Memory B cell (primary cell): ENCODE measurements at regions not wholly inside any gene's neighbourhood (a gene's known extent, or its start where the extent isn't known, plus 50 kb on each side); places are given as distances from the start of the nearest gene placed in this dataset.

Experiments
- ATAC-seq: fragments of 150-1000 bp; cut with Tn5 transposase; 2 replicates; pipeline ENCODE4 v1.10.0; 2021; ENCODE audit warnings: low read depth, mild to moderate bottlenecking, moderate library complexity
- DNase-seq, 2 donors: peaks; one replicate each; pipeline ENCODE4 v3.0.0; 2022; ENCODE audit warnings: low spot score in 2 of 2
- H3K27ac Mint-ChIP-seq: one replicate; pipeline ENCODE4 v1.8.0; 2022; ENCODE audit warnings: mild to moderate bottlenecking, moderate library complexity, mixed read lengths
- H3K27me3 Mint-ChIP-seq: one replicate; pipeline ENCODE4 v1.8.0; 2022; ENCODE audit warnings: mixed read lengths
- H3K36me3 Mint-ChIP-seq: one replicate; pipeline ENCODE4 v1.8.0; 2022; ENCODE audit warnings: mild to moderate bottlenecking, mixed read lengths
- H3K4me1 Mint-ChIP-seq: one replicate; pipeline ENCODE4 v1.8.0; 2022; ENCODE audit warnings: mixed read lengths
- H3K4me3 Mint-ChIP-seq: one replicate; pipeline ENCODE4 v1.8.0; 2022; ENCODE audit warnings: mild to moderate bottlenecking, moderate library complexity, mixed read lengths
- H3K9me3 Mint-ChIP-seq: one replicate; pipeline ENCODE4 v1.8.0; 2022; ENCODE audit warnings: mixed read lengths

DNA sequence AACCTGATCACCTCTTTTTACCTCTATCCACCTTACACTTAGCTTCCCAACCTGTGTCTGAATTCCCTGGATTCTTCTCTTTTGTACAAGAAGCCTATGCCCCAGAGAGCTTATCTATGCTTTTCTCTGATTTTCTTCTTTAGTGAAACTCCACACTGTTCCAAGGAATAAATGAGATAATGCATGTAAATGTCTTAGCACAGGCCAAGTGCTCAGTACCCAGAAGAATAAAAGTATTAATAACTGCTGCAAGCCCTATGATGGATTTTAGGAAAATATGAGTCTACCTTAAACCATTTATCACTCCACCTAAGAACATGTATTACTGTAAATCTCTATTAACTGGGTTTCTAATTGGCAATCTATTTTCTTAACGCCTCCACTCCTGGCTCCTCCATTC is 168.5 kb upstream of the TNC start:
- ATAC-seq (no peak), DNase-seq (no peak)
- Mint-ChIP-seq H3K27ac (no peak overlapping the region), H3K4me3 (no peak overlapping the region), H3K4me1 (peaks cover 3% of the 10 kb centered on the region), H3K9me3 (no peaks in the 10 kb centered on the region), H3K36me3 (no peaks in the 10 kb centered on the region), H3K27me3 (no peaks in the 10 kb centered on the region)

DNA sequence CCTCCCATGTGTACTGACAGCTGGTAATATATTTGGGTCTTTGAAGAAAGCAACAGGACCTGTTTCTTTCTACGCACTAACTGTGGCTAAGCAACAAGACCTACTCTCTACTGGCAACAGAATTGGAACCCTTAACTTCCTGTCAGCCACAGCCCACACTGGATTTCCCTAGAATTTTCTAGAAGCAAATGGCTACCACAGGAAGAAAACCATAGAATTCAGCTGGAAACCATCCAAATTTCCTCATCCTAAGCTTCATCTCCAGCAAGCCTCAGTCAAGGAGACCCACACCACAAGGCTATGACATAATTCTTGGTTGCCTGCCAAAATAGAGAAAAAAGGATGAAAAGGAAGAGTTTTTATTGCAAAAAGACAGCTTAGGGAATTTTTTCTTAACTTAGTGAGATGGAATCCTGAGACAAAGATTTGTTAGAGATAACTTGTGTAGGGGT is 171.8 kb upstream of the TNC start:
- Mint-ChIP-seq H3K4me3 (no peak overlapping the region), H3K9me3 (no peaks in the 10 kb centered on the region), H3K36me3 (no peaks in the 10 kb centered on the region), H3K27ac (no peak overlapping the region), H3K27me3 (no peaks in the 10 kb centered on the region), H3K4me1 (no peaks in the 10 kb centered on the region)
- DNase-seq, result no peak
- no peak for ATAC-seq

DNA sequence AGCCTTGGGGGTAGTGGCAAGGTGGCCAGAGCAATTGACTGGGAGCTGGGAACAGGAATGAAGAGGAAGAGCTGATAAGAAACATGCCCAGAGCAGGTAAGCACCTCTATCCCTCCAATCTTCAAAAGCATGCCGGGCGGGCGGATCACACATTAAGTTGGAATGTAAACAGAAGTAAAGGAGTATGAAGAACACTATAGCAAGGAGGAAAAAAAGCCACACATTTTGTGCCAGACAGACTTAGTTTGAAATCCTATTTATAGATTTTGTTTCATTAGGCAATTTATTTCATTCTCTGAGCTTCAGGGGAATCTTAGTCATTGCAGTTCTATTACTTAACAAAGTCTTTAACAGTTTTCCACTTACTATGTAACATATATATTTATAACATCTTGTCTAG is 173.9 kb upstream of the TNC start:
- no peaks in the 10 kb centered on the region for H3K9me3 Mint-ChIP-seq
- H3K4me1 Mint-ChIP-seq, result no peaks in the 10 kb centered on the region
- H3K27me3 Mint-ChIP-seq, result no peaks in the 10 kb centered on the region
- DNase-seq (no peak), ATAC-seq (no peak)
- H3K4me3 Mint-ChIP-seq, result no peak overlapping the region
- H3K27ac Mint-ChIP-seq, result no peak overlapping the region
- H3K36me3 Mint-ChIP-seq, result no peaks in the 10 kb centered on the region

DNA sequence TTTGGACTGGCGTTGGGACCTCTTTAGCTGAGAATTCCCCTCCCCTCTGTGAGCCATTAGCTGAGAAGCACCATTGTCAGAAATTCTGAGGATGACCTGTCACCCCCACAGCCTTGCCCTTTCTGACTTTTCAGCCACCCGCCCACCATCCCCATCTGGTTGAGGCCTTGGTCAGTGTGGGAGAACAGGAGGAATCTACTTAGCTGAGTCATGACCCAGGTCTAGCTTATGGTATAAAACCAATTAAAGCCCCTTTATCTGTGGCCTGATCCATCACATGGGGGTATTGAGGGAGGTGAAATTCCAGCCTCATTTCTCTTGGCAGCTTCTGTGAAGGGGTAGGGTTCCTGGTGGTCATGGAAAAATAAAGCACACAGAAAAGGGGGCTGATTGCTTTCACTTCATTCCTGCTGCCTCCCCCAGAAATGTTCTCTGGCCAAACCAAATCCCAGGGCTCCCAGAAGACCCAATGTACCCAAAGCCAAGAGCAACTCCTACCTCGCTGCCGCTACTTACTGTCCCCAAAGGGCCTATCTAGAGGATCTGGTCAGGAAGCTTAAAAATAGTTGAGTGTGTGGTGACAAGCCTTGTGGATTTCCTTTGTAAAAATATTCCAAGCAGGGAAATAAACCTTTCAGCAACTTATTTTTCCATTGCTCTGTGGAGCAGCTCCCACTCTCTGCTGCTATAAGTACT is 174.8 kb upstream of the TNC start:
- ATAC-seq (no peak), DNase-seq (no peak)
- no peaks in the 10 kb centered on the region for H3K4me1 Mint-ChIP-seq
- no peak overlapping the region for H3K4me3 Mint-ChIP-seq
- no peaks in the 10 kb centered on the region for H3K9me3 Mint-ChIP-seq
- no peaks in the 10 kb centered on the region for H3K36me3 Mint-ChIP-seq
- H3K27me3 Mint-ChIP-seq, result no peaks in the 10 kb centered on the region
- no peak overlapping the region for H3K27ac Mint-ChIP-seq

DNA sequence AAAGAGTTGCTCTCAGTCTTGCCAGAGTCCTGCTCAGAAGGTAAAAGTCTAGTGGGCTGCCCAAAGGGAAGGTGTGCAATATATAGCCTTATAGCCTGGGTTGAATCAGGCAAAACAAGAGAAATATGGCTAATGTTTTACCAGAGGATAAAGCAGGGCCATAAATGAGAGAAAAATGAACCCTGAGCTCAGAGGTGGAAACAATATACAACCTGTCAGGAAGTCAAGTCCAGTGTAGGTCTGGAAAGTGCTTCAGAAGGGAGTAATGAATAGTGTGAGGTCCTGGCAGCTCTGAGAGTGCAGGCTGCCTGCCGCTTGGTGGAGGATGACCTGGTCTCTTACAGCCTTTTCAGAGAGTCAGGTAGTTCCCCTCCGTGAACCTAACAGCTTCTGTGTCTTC is 177.8 kb upstream of the TNC start:
- no peak for ATAC-seq
- DNase-seq, result no peak
- no peak overlapping the region for H3K27ac Mint-ChIP-seq
- H3K36me3 Mint-ChIP-seq, result no peaks in the 10 kb centered on the region
- no peaks in the 10 kb centered on the region for H3K4me1 Mint-ChIP-seq
- H3K9me3 Mint-ChIP-seq, result no peaks in the 10 kb centered on the region
- no peak overlapping the region for H3K4me3 Mint-ChIP-seq
- no peaks in the 10 kb centered on the region for H3K27me3 Mint-ChIP-seq

DNA sequence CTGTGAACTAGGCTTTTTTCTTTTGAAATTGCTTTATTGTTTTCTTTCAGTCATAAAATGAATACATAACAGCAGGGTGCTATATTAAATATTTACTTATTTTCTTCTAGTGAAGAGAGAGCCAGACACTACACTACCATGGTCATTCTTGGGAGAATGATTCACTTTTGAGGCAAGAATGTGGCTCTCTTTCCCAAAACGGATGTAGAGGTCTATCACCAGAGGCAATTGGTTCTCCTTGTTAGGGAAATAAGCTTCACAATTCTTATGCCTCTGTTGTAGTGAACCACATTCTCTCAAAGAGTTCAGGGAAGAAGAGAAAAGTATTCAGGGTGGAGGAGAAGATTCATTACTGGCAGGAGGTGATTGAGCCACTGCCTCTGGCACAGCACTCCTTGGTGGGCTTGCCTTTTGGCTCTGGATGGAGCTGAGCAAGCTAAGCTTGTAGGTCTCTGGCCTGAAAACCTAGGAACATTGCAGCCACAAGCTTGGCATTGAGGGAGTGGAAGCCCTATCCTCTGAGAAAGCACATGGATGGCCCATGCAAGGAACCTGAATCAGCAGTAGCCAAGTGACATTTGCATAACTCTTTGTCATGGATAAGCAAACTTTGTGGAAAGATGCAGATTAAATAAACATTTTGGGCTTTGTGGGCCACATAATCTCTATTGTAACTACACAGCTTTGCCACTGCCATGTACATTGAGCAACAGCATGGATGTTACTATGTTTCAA is 179.0 kb upstream of the TNC start:
- Mint-ChIP-seq H3K36me3 (no peaks in the 10 kb centered on the region), H3K4me3 (no peak overlapping the region), H3K27ac (no peak overlapping the region), H3K4me1 (no peaks in the 10 kb centered on the region), H3K9me3 (no peaks in the 10 kb centered on the region), H3K27me3 (no peaks in the 10 kb centered on the region)
- no peak for ATAC-seq
- DNase-seq, result no peak

DNA sequence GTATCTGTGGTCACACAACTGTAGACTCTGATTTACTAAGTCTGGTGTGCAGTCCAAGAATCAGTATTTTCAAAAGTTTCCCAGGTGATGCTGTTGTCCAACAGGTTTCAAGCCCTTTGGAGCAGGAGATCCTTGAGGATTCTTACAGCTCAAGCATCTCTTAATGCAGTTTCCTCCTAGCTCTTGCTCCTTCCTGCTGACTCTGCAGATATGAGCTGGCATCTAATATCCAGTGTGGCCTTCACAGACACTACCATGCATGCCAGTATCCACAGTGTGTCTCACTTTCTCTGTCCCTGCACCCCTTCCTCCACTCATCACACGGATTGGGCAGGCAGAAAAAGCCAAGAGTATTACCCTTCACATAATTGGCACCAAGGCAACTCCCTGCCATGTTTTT is 182.2 kb upstream of the TNC start:
- no peak for ATAC-seq
- DNase-seq, result no peak
- Mint-ChIP-seq H3K9me3 (no peaks in the 10 kb centered on the region), H3K4me3 (no peak overlapping the region), H3K36me3 (no peaks in the 10 kb centered on the region), H3K4me1 (no peaks in the 10 kb centered on the region), H3K27me3 (no peaks in the 10 kb centered on the region), H3K27ac (no peak overlapping the region)

DNA sequence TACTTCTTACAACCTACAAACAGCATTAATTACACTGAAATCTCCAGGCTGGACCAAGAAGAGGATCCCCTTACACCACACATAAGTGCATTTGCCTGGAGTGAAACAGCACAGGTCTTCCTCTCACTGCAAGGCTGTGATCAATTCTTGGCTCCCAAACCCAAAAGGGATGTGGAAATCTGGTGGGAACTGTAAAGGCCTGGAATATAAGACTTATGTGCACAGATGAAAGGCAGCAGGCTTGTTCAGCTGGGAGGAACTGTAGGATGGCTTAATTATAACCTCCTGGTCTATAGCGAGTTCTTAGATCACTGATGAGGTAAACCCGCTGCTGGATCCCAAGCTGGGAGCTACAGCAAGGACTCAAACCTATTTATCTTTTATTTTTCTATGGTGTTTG is 182.9 kb upstream of the TNC start:
- H3K36me3 Mint-ChIP-seq, result no peaks in the 10 kb centered on the region
- H3K9me3 Mint-ChIP-seq, result no peaks in the 10 kb centered on the region
- H3K4me3 Mint-ChIP-seq, result no peak overlapping the region
- no peak overlapping the region for H3K27ac Mint-ChIP-seq
- ATAC-seq, result no peak
- no peaks in the 10 kb centered on the region for H3K4me1 Mint-ChIP-seq
- H3K27me3 Mint-ChIP-seq, result no peaks in the 10 kb centered on the region
- DNase-seq, result no peak

DNA sequence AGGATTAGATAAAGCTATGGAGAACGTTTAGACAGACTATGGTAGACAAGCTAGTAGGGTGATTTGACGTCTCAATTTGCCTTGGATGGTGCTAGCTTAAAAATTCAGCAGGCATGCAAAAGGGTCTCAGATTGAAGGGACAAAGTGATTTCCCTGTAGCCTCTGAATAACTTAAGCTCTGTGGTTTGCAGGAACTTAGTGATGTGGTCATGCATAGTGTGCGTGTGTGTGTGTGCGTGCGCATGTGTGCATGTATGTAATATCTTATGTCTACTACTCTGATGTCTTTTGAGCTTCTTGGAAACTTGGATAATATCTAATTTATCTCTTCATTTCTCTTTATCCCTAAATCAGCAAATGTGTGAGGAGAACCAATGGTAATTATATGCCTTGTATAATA is 183.6 kb upstream of the TNC start:
- Mint-ChIP-seq H3K27ac (no peak overlapping the region), H3K9me3 (no peaks in the 10 kb centered on the region), H3K4me1 (no peaks in the 10 kb centered on the region), H3K4me3 (no peak overlapping the region), H3K36me3 (no peaks in the 10 kb centered on the region), H3K27me3 (no peaks in the 10 kb centered on the region)
- ATAC-seq (no peak), DNase-seq (no peak)

DNA sequence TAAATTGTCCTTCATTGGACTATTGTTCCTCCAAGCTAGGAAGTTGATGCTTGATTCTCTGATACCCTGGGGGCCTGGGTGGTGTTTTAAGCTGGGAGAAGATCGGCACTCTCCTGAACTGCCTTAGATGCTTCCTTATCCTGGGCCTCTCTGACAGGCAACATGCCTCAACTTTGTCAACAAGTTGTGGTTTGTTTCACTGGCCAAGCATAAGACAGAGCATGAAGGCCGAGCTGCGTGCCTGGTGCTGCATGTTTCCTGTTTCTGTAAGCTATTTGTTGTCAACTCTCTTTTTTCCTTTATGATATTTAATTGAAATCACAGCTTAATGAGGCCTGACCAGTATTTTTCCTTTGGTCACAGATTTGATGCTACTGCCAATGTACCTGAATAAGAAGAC is 187.6 kb upstream of the TNC start:
- no peak for DNase-seq
- H3K4me3 Mint-ChIP-seq, result no peak overlapping the region

DNA sequence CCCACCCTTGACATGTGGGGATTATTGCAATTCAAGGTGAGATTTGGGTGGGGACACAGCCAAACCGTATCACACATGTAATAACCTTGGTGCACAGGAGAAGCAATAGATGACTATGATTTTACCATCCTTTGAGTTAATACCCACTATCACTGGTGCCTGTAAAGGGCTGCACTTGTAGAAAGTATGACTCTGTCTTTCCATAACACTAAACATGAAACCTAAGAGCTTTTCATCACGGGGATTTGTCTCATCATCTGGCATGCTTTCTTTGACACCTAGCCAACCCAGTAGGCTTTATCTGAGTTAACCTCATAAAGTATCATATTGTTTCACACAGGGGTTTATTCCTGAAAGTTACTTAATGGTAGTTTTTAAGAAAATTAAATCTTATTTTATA is 188.9 kb upstream of the TNC start:
- Mint-ChIP-seq H3K4me1 (no peaks in the 10 kb centered on the region), H3K27ac (no peak overlapping the region), H3K27me3 (no peaks in the 10 kb centered on the region), H3K9me3 (no peaks in the 10 kb centered on the region), H3K4me3 (no peak overlapping the region), H3K36me3 (no peaks in the 10 kb centered on the region)
- DNase-seq, result no peak
- ATAC-seq, result no peak

More for the DNA sequence above, 187.6 kb upstream of the TNC start:
- no peak for ATAC-seq
- Mint-ChIP-seq H3K27me3 (no peaks in the 10 kb centered on the region), H3K9me3 (no peaks in the 10 kb centered on the region), H3K4me1 (no peaks in the 10 kb centered on the region), H3K36me3 (no peaks in the 10 kb centered on the region), H3K27ac (no peak overlapping the region)

DNA sequence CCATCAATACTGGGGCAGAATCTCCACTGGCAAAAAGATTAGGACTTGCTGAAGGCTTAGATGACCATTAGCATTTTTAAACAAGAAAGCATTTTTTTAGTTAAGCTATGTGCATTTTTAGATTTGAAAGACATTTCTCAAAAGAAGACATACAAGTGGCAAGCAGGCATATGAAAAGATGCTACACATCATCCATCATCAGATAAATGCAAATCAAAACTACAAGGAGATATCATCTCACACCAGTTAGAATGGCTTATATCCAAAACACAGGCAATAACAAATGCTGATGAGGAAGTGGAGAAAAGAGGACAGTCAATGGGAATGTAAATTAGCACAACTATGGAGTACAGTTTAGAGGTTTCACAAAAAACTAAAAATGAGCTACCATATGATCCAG is 195.6 kb upstream of the TNC start:
- Mint-ChIP-seq H3K27ac (no peak overlapping the region), H3K4me3 (no peak overlapping the region), H3K36me3 (peaks cover 1% of the 10 kb centered on the region), H3K9me3 (peaks cover 4% of the 10 kb centered on the region), H3K4me1 (no peaks in the 10 kb centered on the region), H3K27me3 (no peaks in the 10 kb centered on the region)
- ATAC-seq (no peak), DNase-seq (no peak)

DNA sequence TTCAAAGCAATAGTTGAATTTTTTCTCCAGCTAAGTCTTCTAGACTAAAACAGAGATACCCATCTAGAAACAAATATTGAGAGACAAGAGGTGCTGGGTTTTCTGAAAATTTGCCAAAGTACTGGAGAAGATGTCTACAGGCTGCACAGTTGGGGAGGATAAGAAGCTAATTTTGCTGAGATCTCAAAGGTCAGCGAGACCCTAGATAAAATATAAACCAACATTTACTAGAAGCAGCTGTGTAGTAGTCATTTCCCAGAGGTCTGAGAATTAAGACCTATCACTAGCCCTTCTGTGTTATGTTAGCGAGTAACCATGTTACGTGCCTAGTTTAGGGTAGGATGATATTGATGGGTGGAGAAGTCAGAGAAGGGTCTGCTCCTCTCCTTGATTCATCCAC is 208.5 kb upstream of the TNC start:
- Mint-ChIP-seq H3K9me3 (no peaks in the 10 kb centered on the region), H3K36me3 (no peaks in the 10 kb centered on the region), H3K4me1 (no peaks in the 10 kb centered on the region), H3K4me3 (no peak overlapping the region), H3K27ac (no peak overlapping the region), H3K27me3 (no peaks in the 10 kb centered on the region)
- ATAC-seq (no peak), DNase-seq (no peak)

DNA sequence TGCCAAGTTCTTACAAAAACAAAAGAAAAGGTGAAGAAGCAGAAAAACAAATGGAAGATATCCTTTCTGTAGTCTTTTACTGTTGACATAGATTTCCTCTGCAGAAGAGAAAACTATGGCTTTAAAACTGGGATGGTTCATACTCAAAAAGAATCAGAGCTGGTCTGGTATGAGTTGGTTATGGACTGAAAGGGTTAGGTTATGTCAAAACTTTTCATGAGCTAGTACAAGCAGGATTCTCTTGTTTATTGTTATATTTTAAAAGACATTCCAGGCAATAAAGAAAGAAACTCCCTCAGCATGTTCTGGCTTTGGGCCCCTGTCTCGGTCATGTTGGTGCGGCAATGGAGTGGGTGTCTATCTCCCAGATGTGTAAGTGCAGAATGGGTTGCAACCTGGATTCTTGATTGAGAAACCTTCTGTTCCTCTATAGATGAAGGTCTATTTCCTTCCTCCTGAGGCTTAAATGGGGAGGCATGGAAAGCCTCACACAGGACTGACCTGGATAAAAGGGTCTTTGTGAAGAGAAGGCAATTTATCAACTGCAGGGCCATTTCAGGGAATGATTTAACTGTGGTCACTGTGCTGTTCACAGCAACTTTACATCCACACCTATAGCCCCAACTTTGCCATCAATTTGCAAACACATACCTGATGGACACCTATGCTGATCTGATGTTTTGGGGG is 209.6 kb upstream of the TNC start:
- Mint-ChIP-seq H3K27ac (no peak overlapping the region), H3K9me3 (no peaks in the 10 kb centered on the region), H3K27me3 (no peaks in the 10 kb centered on the region), H3K36me3 (no peaks in the 10 kb centered on the region), H3K4me1 (no peaks in the 10 kb centered on the region), H3K4me3 (no peak overlapping the region)
- no peak for DNase-seq
- ATAC-seq, result no peak
